GM12865 (cell line): ENCODE measurements at regions not wholly inside any gene's neighbourhood (a gene's known extent, or its start where the extent isn't known, plus 50 kb on each side); places are given as distances from the start of the nearest gene placed in this dataset.

Experiments
- DNase-seq: peaks from one replicate; pipeline ENCODE4 v3.0.0; 2010; ENCODE audit warnings: low read depth
- H3K4me3 ChIP-seq: 2 replicates; pipeline ENCODE4 v1.5.1; 2011; ENCODE audit warnings: mild to moderate bottlenecking, low read depth, low read length, control low read depth
- CTCF ChIP-seq: IDR thresholded peaks from 2 replicates; pipeline ENCODE4 v1.5.1; 2011; ENCODE audit warnings: low read length, control low read depth, low read depth, inconsistent platforms; ENCODE audit not compliant: insufficient read depth; ENCODE audit errors: missing control alignments

- DNase-seq = peak; percentile 52
- peak; percentile 45 for TF ChIP-seq CTCF
Observed at GRCh38 chr4:175054980-175055379, 136.8 kb downstream of the ADAM29 start.

GRCh38 chr4:175062183-175062592 is 144.0 kb downstream of the ADAM29 start:
- no peak for DNase-seq
- TF ChIP-seq CTCF = no peak
- H3K4me3 ChIP-seq = no peak overlapping the region

More at GRCh38 chr4:175054980-175055379, 136.8 kb downstream of the ADAM29 start:
- no peak overlapping the region for H3K4me3 ChIP-seq

- H3K4me3 ChIP-seq = no peak overlapping the region
- TF ChIP-seq CTCF = no peak
- DNase-seq = no peak
Observed at GRCh38 chr4:175065228-175065627, 147.1 kb downstream of the ADAM29 start.

GRCh38 chr4:175066923-175067627 is 148.9 kb downstream of the ADAM29 start:
- no peak for DNase-seq
- no peak overlapping the region for H3K4me3 ChIP-seq
- TF ChIP-seq CTCF = no peak

- DNase-seq = no peak
- H3K4me3 ChIP-seq = no peak overlapping the region
- no peak for TF ChIP-seq CTCF
Observed at GRCh38 chr4:175068266-175068665, 150.1 kb downstream of the ADAM29 start.

- H3K4me3 ChIP-seq = no peak overlapping the region
- no peak for TF ChIP-seq CTCF
- no peak for DNase-seq
Observed at GRCh38 chr4:175070444-175070843, 152.3 kb downstream of the ADAM29 start.

GRCh38 chr4:175071123-175071522 is 153.0 kb downstream of the ADAM29 start:
- DNase-seq = no peak
- no peak for TF ChIP-seq CTCF
- no peak overlapping the region for H3K4me3 ChIP-seq
